Neuronal stem cell (in vitro differentiated cells): ENCODE measurements at regions not wholly inside any gene's neighbourhood (a gene's known extent, or its start where the extent isn't known, plus 50 kb on each side); places are given as distances from the start of the nearest gene placed in this dataset.
"Not testable (repeated sequence)": the region's sequence is repeated elsewhere in the genome, so short reads cannot be mapped to it uniquely, and the experiment has no call there.

Source experiments
- DNase-seq: peaks from one replicate; pipeline ENCODE4 v3.0.0-alpha.2; 2013; ENCODE audit warnings: low spot score
- H2AFZ ChIP-seq: one replicate; pipeline ENCODE4 v1.6.1; 2013; ENCODE audit warnings: mild to moderate bottlenecking, low read length, inconsistent platforms
- H2AK5ac ChIP-seq: 2 replicates; pipeline ENCODE4 v1.6.1; 2013; ENCODE audit warnings: low read depth, mild to moderate bottlenecking, inconsistent platforms, low read length, moderate library complexity, mixed read lengths
- H2BK120ac ChIP-seq: 2 replicates; pipeline ENCODE4 v1.6.1; 2013; ENCODE audit warnings: low read depth, mild to moderate bottlenecking, inconsistent platforms, low read length, moderate library complexity, mixed read lengths
- H2BK12ac ChIP-seq: one replicate; pipeline ENCODE4 v1.6.1; 2013; ENCODE audit warnings: low read length, inconsistent platforms
- H2BK15ac ChIP-seq: 2 replicates; pipeline ENCODE4 v1.6.1; 2013; ENCODE audit warnings: mild to moderate bottlenecking, low read length, inconsistent platforms, mixed read lengths
- H2BK5ac ChIP-seq: one replicate; pipeline ENCODE4 v1.6.1; 2013; ENCODE audit warnings: inconsistent platforms, mild to moderate bottlenecking, low read length, moderate library complexity
- H3K14ac ChIP-seq: one replicate; pipeline ENCODE4 v1.6.1; 2013; ENCODE audit warnings: low read length, inconsistent platforms
- H3K18ac ChIP-seq: 2 replicates; pipeline ENCODE4 v1.6.1; 2013; ENCODE audit warnings: low read length, inconsistent platforms
- H3K23ac ChIP-seq: 2 replicates; pipeline ENCODE4 v1.6.1; 2013; ENCODE audit warnings: low read depth, mild to moderate bottlenecking, mixed read lengths, low read length, inconsistent platforms; ENCODE audit not compliant: poor library complexity
- H3K27ac ChIP-seq: replicated peaks from 3 replicates; pipeline ENCODE4 v1.5.1; 2013; ENCODE audit warnings: low read length, inconsistent platforms
- H3K27me3 ChIP-seq, 3 experiments: 2 replicates each; pipeline ENCODE4 v1.6.1; 2013; ENCODE audit warnings: low read length in 3 of 3, mild to moderate bottlenecking in 2 of 3, inconsistent platforms in 1 of 3, low read depth in 1 of 3, mixed read lengths in 1 of 3, moderate library complexity in 1 of 3; ENCODE audit not compliant: control insufficient read depth in 3 of 3, insufficient read depth in 3 of 3
- H3K36me3 ChIP-seq, 2 donors: replicated peaks in 1 of 2; 2 replicates each; pipeline ENCODE4 v1.6.1; 2013; ENCODE audit warnings: low read length in 2 of 2; ENCODE audit not compliant: control insufficient read depth in 2 of 2, insufficient read depth in 2 of 2
- H3K4ac ChIP-seq: 2 replicates; pipeline ENCODE4 v1.6.1; 2013; ENCODE audit warnings: inconsistent platforms, mild to moderate bottlenecking, low read length, moderate library complexity
- H3K4me1 ChIP-seq, 2 donors: 1 replicate in 1 of 2; 2 replicates in 1 of 2; pipeline ENCODE4 v1.6.1; 2013; ENCODE audit warnings: low read length in 2 of 2, low read depth in 1 of 2; ENCODE audit not compliant: control insufficient read depth in 2 of 2, insufficient read depth in 1 of 2
- H3K4me2 ChIP-seq: one replicate; pipeline ENCODE4 v1.6.1; 2013; ENCODE audit warnings: mild to moderate bottlenecking, low read length, inconsistent platforms; ENCODE audit not compliant: insufficient read depth, poor library complexity, severe bottlenecking
- H3K4me3 ChIP-seq, 2 donors: 2 replicates each; pipeline ENCODE4 v1.5.1; 2013; ENCODE audit warnings: low read length in 2 of 2, mild to moderate bottlenecking in 2 of 2, inconsistent platforms in 1 of 2, moderate library complexity in 1 of 2
- H3K79me1 ChIP-seq: one replicate; pipeline ENCODE4 v1.6.1; 2013; ENCODE audit warnings: low read depth, mild to moderate bottlenecking, inconsistent platforms, low read length, moderate library complexity
- H3K9ac ChIP-seq: one replicate; pipeline ENCODE4 v1.6.1; 2013; ENCODE audit warnings: mild to moderate bottlenecking, low read depth, low read length, inconsistent platforms; ENCODE audit not compliant: poor library complexity
- H3K9me3 ChIP-seq, 2 donors: replicated peaks in 1 of 2; 2 replicates each; pipeline versions ENCODE3 to v1.6.1; 2013; ENCODE audit warnings: low read length in 2 of 2, mild to moderate bottlenecking in 2 of 2, inconsistent platforms in 1 of 2, low read depth in 1 of 2, mixed read lengths in 1 of 2, moderate library complexity in 1 of 2; ENCODE audit not compliant: control insufficient read depth in 2 of 2, insufficient read depth in 1 of 2
- H4K8ac ChIP-seq: one replicate; pipeline ENCODE4 v1.6.1; 2013; ENCODE audit warnings: low read depth, mild to moderate bottlenecking, inconsistent platforms, low read length, moderate library complexity
- H4K91ac ChIP-seq: one replicate; pipeline ENCODE4 v1.6.1; 2013; ENCODE audit warnings: low read length, low read depth, mild to moderate bottlenecking, inconsistent platforms; ENCODE audit not compliant: poor library complexity
- WGBS, 2 donors: extraction: QIAGEN DNeasy Blood & Tissue Kit; methylation state at CpG; one replicate each; pipeline ENCODE4 v1.1.7; 2013; ENCODE audit warnings: missing lambda C conversion rate in 2 of 2, mixed read lengths in 1 of 2; ENCODE audit not compliant: insufficient read length in 2 of 2, insufficient replicate concordance in 1 of 2; ENCODE audit errors: extremely low coverage in 2 of 2; 5-methylcytosine and 5-hydroxymethylcytosine counted together

DNA sequence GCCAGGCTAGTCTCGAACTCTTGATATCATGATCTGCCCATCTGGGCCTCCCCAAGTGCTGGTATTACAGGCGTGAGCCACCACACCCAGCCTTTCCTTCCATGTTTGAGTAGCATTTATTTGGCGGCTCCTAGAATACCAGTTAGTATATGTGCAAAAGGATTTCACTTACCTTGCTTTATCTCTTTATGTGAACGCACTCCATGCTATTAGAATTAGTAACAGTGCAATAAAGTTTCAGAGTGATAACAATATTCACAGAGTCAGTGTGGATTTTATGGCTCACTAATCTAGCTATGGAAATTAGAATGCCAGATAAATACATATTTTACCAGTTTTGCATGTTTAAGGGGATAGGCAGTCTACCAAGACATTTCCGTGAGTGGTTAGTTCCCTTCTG, 74.4 kb upstream of the NIPBL start:
- no peak overlapping the region for H4K8ac ChIP-seq
- H3K4me3 ChIP-seq: no peak overlapping the region
- no peak overlapping the region for H2BK15ac ChIP-seq
- H2BK12ac ChIP-seq: no peak overlapping the region
- H3K4me2 ChIP-seq: no peak overlapping the region
- DNase-seq: no peak
- no peak overlapping the region for H3K9ac ChIP-seq
- H2BK5ac ChIP-seq: no peak overlapping the region
- H3K27ac ChIP-seq: no peak overlapping the region
- H2BK120ac ChIP-seq: no peak overlapping the region
- no peak overlapping the region for H3K4ac ChIP-seq
- H3K36me3 ChIP-seq: no peaks in the 10 kb centered on the region
- no peaks in the 10 kb centered on the region for H3K9me3 ChIP-seq
- H3K79me1 ChIP-seq: no peaks in the 10 kb centered on the region
- no peak overlapping the region for H3K23ac ChIP-seq
- no peak overlapping the region for H4K91ac ChIP-seq
- H3K27me3 ChIP-seq: peaks cover 0 to 11% (median 0%) of the 10 kb centered on the region in 3 experiments
- H3K4me1 ChIP-seq: no peaks in the 10 kb centered on the region
- no peak overlapping the region for H2AK5ac ChIP-seq
- no CpG with 5 or more reads among the region's 5 CpGs for WGBS, 2 donors
- no peak overlapping the region for H3K14ac ChIP-seq
- no peak overlapping the region for H3K18ac ChIP-seq
- H2AFZ ChIP-seq: no peak overlapping the region

DNA sequence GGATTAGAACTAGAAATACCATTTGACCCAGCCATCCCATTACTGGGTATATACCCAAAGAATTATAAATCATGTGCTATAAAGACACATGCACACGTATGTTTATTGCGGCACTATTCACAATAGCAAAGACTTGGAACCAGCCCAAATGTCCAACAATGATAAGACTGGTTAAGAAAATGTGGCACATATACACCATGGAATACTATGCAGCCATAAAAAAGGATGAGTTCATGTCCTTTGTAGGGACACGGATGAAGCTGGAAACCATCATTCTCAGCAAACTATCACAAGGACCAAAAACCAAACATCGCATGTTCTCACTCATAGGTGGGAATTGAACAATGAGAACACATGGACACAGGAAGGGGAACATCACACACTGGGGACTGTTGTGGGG, 63.3 kb upstream of the NIPBL start:
- H4K8ac ChIP-seq, H2AFZ ChIP-seq, H3K36me3 ChIP-seq, H2AK5ac ChIP-seq, H3K27ac ChIP-seq, H3K4me1 ChIP-seq, H3K4me2 ChIP-seq, H2BK15ac ChIP-seq, H3K14ac ChIP-seq, H3K23ac ChIP-seq, H2BK12ac ChIP-seq, H3K79me1 ChIP-seq, H3K9ac ChIP-seq, H3K9me3 ChIP-seq, H3K18ac ChIP-seq, H2BK5ac ChIP-seq, H3K4ac ChIP-seq, H3K4me3 ChIP-seq, H4K91ac ChIP-seq, H2BK120ac ChIP-seq, H3K27me3 ChIP-seq, DNase-seq: not testable (repeated sequence)
- WGBS, 2 donors: no CpG with 5 or more reads among the region's 4 CpGs

DNA sequence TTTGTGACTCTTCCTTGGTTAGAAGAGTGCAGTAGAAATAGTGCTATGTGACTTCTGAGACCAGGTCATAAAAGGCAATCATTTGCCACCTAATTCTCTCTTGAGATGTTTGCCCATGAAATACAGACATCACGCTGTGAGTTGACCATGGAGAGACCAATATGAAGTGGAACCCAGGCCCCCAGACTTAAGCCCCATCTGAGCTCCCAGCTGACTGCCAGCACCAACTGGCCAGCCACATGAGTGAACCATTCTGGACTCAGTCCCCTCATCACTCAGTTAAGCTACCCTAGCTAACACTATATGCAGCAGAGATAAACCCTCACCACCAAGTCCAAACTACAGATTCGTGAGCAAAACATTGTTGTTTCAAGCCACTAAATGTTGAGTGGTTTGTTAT, 60.7 kb upstream of the NIPBL start:
- no peaks in the 10 kb centered on the region for H3K4me1 ChIP-seq
- no peaks in the 10 kb centered on the region for H3K79me1 ChIP-seq
- no peak overlapping the region for H3K23ac ChIP-seq
- H3K4me3 ChIP-seq: no peak overlapping the region
- DNase-seq: no peak
- no peak overlapping the region for H3K4me2 ChIP-seq
- no CpG with 5 or more reads among the region's 2 CpGs for WGBS, 2 donors
- H2AK5ac ChIP-seq: no peak overlapping the region
- H2BK15ac ChIP-seq: no peak overlapping the region
- H3K27me3 ChIP-seq: peaks cover 0 to 11% (median 0%) of the 10 kb centered on the region in 3 experiments
- H3K14ac ChIP-seq: no peak overlapping the region
- H3K27ac ChIP-seq: no peak overlapping the region
- H2BK5ac ChIP-seq: no peak overlapping the region
- no peaks in the 10 kb centered on the region for H3K36me3 ChIP-seq
- no peak overlapping the region for H4K8ac ChIP-seq
- H2BK120ac ChIP-seq: no peak overlapping the region
- H3K9ac ChIP-seq: no peak overlapping the region
- H3K4ac ChIP-seq: no peak overlapping the region
- no peak overlapping the region for H2BK12ac ChIP-seq
- H3K9me3 ChIP-seq: no peaks in the 10 kb centered on the region
- H4K91ac ChIP-seq: no peak overlapping the region
- H2AFZ ChIP-seq: no peak overlapping the region
- no peak overlapping the region for H3K18ac ChIP-seq

DNA sequence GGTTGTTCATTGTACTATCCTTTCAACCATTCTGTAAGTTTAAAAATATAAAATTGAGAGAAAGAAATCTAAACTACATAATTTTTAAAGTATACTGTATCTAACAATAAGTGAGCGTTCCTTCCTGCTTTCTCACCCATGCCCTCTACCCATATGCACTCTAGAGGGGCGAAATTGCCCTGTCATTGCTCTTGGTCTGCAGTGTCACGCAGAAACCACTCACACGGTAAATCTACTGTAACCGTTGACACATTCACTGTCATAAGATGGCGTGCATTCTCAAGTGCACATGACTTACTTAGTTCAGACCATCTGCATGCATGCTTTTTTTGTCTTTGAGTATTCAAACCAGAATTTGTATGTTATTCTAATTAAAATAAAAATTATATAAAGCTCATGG, 55.7 kb upstream of the NIPBL start:
- Histone ChIP-seq H3K27ac (no peak overlapping the region), H2AFZ (no peak overlapping the region), H2BK120ac (no peak overlapping the region), H3K9ac (no peak overlapping the region), H3K9me3 (no peaks in the 10 kb centered on the region), H3K4me1 (no peaks in the 10 kb centered on the region), H3K36me3 (no peaks in the 10 kb centered on the region), H2BK12ac (no peak overlapping the region), H2BK5ac (no peak overlapping the region), H3K4ac (no peak overlapping the region), H3K4me2 (no peak overlapping the region), H3K23ac (no peak overlapping the region), H3K79me1 (no peaks in the 10 kb centered on the region), H2BK15ac (no peak overlapping the region), H4K8ac (no peak overlapping the region), H4K91ac (no peak overlapping the region), H2AK5ac (no peak overlapping the region), H3K14ac (no peak overlapping the region), H3K27me3 (peaks cover 0 to 11% (median 0%) of the 10 kb centered on the region in 3 experiments), H3K18ac (no peak overlapping the region), H3K4me3 (no peak overlapping the region)
- DNase-seq: no peak
- WGBS, 2 donors: no CpG with 5 or more reads among the region's 6 CpGs
